DND-41 (cell line): ENCODE measurements at regions not wholly inside any gene's neighbourhood (a gene's known extent, or its start where the extent isn't known, plus 50 kb on each side); places are given as distances from the start of the nearest gene placed in this dataset.

Source experiments
- ATAC-seq: fragments of 200-7000 bp; cut with Tn5 transposase; 3 replicates; pipeline ENCODE4 v1.9.1; 2021; ENCODE audit warnings: low read depth; ENCODE audit not compliant: insufficient read depth
- DNase-seq: peaks from one replicate; pipeline ENCODE4 v3.0.0-alpha.2; 2020
- H2AFZ ChIP-seq: 2 replicates; pipeline ENCODE4 v1.6.0; 2012; ENCODE audit warnings: low read depth, low read length
- H3K27ac ChIP-seq: 2 replicates; pipeline ENCODE4 v1.5.1; 2012; ENCODE audit warnings: low read length, inconsistent platforms
- H3K27me3 ChIP-seq: fragments of 200-600 bp; sonication (generic); 2 replicates; pipeline ENCODE4 v1.6.0; 2012; ENCODE audit warnings: low read length, mild to moderate bottlenecking, inconsistent platforms; ENCODE audit not compliant: insufficient read depth, poor library complexity
- H3K36me3 ChIP-seq: 2 replicates; pipeline ENCODE4 v1.5.1; 2012; ENCODE audit warnings: low read length, inconsistent platforms; ENCODE audit not compliant: insufficient read depth
- H3K4me1 ChIP-seq: 2 replicates; pipeline ENCODE4 v1.5.1; 2012; ENCODE audit warnings: mild to moderate bottlenecking, low read length; ENCODE audit not compliant: insufficient read depth
- H3K4me2 ChIP-seq: 2 replicates; pipeline ENCODE4 v1.6.0; 2012; ENCODE audit warnings: mild to moderate bottlenecking, moderate library complexity, low read length, inconsistent platforms; ENCODE audit not compliant: insufficient read depth
- H3K4me3 ChIP-seq, 2 experiments: fragments of 200-600 bp in 1 of 2; shearing (Covaris generic) in 1 of 2; 2 replicates each; pipeline ENCODE4 v1.5.1; 2012 to 2016; ENCODE audit warnings: inconsistent platforms in 2 of 2, low read length in 2 of 2, mild to moderate bottlenecking in 2 of 2, low read depth in 1 of 2, moderate library complexity in 1 of 2
- H3K79me2 ChIP-seq: 2 replicates; pipeline ENCODE4 v1.6.0; 2012; ENCODE audit warnings: low read length, inconsistent platforms; ENCODE audit not compliant: insufficient read depth
- H3K9ac ChIP-seq: 2 replicates; pipeline ENCODE4 v1.6.0; 2012; ENCODE audit warnings: low read depth, mild to moderate bottlenecking, inconsistent platforms, low read length, moderate library complexity
- H3K9me3 ChIP-seq: 2 replicates; pipeline ENCODE4 v1.5.1; 2012; ENCODE audit warnings: low read length, moderate library complexity, mild to moderate bottlenecking, inconsistent platforms; ENCODE audit not compliant: insufficient read depth, severe bottlenecking
- H4K20me1 ChIP-seq: 2 replicates; pipeline ENCODE4 v1.6.0; 2012; ENCODE audit warnings: low read length; ENCODE audit not compliant: insufficient read depth
- EZH2 ChIP-seq: IDR thresholded peaks from 3 replicates; pipeline ENCODE4 v1.6.1; 2012; ENCODE audit warnings: borderline replicate concordance, low read depth, mild to moderate bottlenecking, moderate library complexity, low read length, inconsistent platforms; ENCODE audit not compliant: severe bottlenecking
- TF ChIP-seq, protein P1 (sequence below): IDR thresholded peaks from 2 replicates; pipeline ENCODE4 v1.5.1; 2012; ENCODE audit warnings: borderline replicate concordance, low read length, moderate library complexity, mild to moderate bottlenecking; ENCODE audit not compliant: poor library complexity, severe bottlenecking; ENCODE audit errors: extremely low read depth

DNA sequence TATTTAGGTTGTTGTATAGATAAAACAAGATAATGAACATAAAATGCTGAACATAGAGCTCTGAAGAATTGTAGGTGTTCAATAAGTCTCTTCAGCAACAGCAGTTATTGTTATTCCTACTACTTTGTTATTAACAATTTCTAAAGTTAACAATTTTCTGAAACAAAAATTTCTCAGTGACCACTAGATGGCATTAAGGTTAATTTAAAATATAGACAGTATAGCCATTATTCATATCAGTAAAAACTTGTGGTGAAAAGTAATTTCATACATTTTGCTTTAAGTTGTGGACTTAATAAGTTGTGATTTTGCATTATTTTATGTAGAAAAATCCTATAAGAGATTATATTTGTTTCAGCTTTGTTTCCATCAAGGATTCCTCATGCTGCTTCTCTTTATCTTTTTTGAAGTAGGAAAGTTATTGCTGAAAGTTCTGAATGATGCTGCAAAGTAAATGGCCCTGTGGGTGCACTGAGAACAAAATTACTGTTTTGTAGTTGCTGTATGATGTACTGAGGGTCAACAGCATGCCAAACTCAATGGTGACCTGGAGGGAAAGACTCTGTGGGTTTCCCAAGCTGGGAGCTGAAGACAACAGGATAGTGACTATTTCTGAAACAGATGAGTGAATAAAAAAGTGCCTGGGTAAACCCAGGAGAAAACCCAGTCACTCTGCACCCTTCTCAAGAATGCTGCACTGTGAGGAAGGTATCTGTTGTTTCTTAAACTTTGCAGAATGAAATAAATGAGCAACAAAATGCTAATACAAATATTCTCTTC is 253.6 kb downstream of the KIF20B start:
- no peaks in the 10 kb centered on the region for H3K36me3 ChIP-seq
- no peak overlapping the region for H2AFZ ChIP-seq
- H3K9ac ChIP-seq: no peak overlapping the region
- TF ChIP-seq, protein P1, sequence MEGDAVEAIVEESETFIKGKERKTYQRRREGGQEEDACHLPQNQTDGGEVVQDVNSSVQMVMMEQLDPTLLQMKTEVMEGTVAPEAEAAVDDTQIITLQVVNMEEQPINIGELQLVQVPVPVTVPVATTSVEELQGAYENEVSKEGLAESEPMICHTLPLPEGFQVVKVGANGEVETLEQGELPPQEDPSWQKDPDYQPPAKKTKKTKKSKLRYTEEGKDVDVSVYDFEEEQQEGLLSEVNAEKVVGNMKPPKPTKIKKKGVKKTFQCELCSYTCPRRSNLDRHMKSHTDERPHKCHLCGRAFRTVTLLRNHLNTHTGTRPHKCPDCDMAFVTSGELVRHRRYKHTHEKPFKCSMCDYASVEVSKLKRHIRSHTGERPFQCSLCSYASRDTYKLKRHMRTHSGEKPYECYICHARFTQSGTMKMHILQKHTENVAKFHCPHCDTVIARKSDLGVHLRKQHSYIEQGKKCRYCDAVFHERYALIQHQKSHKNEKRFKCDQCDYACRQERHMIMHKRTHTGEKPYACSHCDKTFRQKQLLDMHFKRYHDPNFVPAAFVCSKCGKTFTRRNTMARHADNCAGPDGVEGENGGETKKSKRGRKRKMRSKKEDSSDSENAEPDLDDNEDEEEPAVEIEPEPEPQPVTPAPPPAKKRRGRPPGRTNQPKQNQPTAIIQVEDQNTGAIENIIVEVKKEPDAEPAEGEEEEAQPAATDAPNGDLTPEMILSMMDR: peak; percentile 50
- no peak for TF ChIP-seq EZH2
- H3K4me3 ChIP-seq: no peak overlapping the region
- H3K4me2 ChIP-seq: no peak overlapping the region
- ATAC-seq (no peak), DNase-seq (no peak)
- no peaks in the 10 kb centered on the region for H4K20me1 ChIP-seq
- H3K27me3 ChIP-seq: peaks cover 8% of the 10 kb centered on the region
- H3K79me2 ChIP-seq: no peaks in the 10 kb centered on the region
- no peaks in the 10 kb centered on the region for H3K9me3 ChIP-seq
- H3K27ac ChIP-seq: no peak overlapping the region
- no peaks in the 10 kb centered on the region for H3K4me1 ChIP-seq

DNA sequence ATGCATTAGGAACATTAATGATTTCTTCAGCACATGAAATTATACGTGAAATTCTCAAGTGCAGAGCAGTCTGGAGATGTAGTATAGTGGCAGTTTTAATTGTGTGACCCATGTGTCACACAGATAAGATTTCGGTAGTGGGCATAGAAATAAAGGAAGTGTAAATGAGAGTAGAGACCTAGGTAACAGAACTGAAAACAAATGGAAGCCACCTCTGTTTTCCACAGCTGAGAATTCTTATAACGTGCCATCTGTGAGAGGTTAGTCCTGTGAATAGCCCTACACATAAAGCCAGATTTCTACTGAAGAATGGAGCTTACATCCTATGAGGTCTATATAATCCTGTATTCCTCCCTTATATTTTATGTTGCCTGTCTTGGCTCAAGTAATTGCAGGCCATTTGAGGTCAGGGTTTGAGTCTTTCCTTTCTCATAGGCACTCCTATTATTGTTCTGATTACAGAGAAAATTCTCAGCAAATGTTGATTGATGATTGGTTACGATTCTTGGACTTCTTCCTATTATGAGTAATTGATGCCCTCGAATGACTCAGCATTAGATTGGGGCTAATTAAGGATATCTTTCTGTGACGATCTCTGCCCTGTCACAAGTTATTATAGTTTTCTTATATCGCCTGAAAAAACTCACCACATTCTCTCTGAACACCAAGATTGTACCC is 258.2 kb downstream of the KIF20B start:
- no peak for DNase-seq
- no peak overlapping the region for H2AFZ ChIP-seq
- no peak overlapping the region for H3K9ac ChIP-seq
- no peaks in the 10 kb centered on the region for H4K20me1 ChIP-seq
- H3K4me3 ChIP-seq: no peak overlapping the region
- no peaks in the 10 kb centered on the region for H3K79me2 ChIP-seq
- TF ChIP-seq, protein P1: no peak
- no peak for TF ChIP-seq EZH2
- H3K4me1 ChIP-seq: no peaks in the 10 kb centered on the region
- no peak overlapping the region for H3K27ac ChIP-seq
- H3K36me3 ChIP-seq: no peaks in the 10 kb centered on the region
- H3K9me3 ChIP-seq: no peaks in the 10 kb centered on the region
- H3K27me3 ChIP-seq: peaks cover 11% of the 10 kb centered on the region
- no peak overlapping the region for H3K4me2 ChIP-seq
- no peak for ATAC-seq

DNA sequence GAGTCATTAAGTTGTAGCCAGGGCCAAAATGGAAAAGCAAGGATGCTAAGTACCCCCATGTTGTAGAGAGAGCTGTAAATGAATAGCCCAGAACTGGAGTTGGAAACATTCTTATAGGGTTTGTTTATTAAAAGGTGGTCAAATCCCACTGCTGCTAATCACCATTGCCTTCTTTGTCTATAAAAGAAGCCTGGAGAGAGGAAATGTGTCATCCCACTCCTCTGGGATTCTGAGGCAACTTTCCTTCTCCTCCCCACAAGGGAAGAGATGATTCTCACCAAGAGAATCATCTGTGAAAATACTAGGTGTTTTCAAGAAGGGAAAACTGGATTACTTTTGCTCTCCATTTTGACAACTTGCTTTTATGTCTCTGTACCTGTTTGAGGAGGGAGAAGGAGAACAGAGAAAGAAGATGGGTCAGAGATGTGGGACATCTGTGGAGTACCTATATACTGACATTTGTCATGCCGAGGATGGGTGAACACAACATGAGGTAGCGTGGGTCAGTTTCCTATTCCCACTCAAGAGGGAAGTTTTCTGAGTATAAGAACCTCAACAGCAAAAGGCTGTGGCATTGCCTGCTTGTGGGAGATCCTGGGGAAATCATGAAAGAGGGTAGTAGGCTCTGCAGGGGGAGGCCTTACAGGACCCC is 262.2 kb downstream of the KIF20B start:
- Histone ChIP-seq H3K4me1 (no peaks in the 10 kb centered on the region), H3K27me3 (peaks cover 6% of the 10 kb centered on the region), H3K4me3 (no peak overlapping the region), H3K36me3 (no peaks in the 10 kb centered on the region), H3K9ac (no peak overlapping the region), H4K20me1 (no peaks in the 10 kb centered on the region), H3K9me3 (no peaks in the 10 kb centered on the region), H3K4me2 (no peak overlapping the region), H3K27ac (no peak overlapping the region), H3K79me2 (no peaks in the 10 kb centered on the region), H2AFZ (no peak overlapping the region)
- ATAC-seq: no peak
- TF ChIP-seq, protein P1: no peak
- no peak for TF ChIP-seq EZH2
- no peak for DNase-seq
